Keratinocyte (primary cell): ENCODE measurements at regions not wholly inside any gene's neighbourhood (a gene's known extent, or its start where the extent isn't known, plus 50 kb on each side); places are given as distances from the start of the nearest gene placed in this dataset.

Experiments
- DNase-seq: peaks from one replicate; pipeline ENCODE4 v3.0.0-alpha.2; 2011; ENCODE audit warnings: low read depth, missing footprints, low spot score
- FAIRE-seq: peaks from 2 replicates; lab custom pipeline; 2011; peaks lifted over from hg19 to GRCh38; lab: Jason Lieb, UNC
- H2AFZ ChIP-seq: 2 replicates; pipeline ENCODE4 v1.6.0; 2012; ENCODE audit warnings: low read length, control low read depth, inconsistent platforms; ENCODE audit not compliant: control insufficient read depth
- H3K27ac ChIP-seq: 2 replicates; pipeline ENCODE4 v1.5.1; 2011; ENCODE audit warnings: low read length; ENCODE audit not compliant: control insufficient read depth, insufficient read depth
- H3K27me3 ChIP-seq: 3 replicates; pipeline ENCODE4 v1.6.0; 2011; ENCODE audit warnings: low read length; ENCODE audit not compliant: control insufficient read depth, insufficient read depth; ENCODE audit errors: extremely low read depth
- H3K36me3 ChIP-seq, 2 experiments: 2 replicates in 1 of 2; 3 replicates in 1 of 2; pipeline ENCODE4 v1.5.1; 2011; ENCODE audit warnings: low read length in 2 of 2, mild to moderate bottlenecking in 1 of 2; ENCODE audit not compliant: control insufficient read depth in 2 of 2, insufficient read depth in 2 of 2; ENCODE audit errors: extremely low read depth in 1 of 2
- H3K4me1 ChIP-seq: 3 replicates; pipeline ENCODE4 v1.5.1; 2011; ENCODE audit warnings: low read length; ENCODE audit not compliant: control insufficient read depth, insufficient read depth; ENCODE audit errors: extremely low read depth
- H3K4me2 ChIP-seq: 3 replicates; pipeline ENCODE4 v1.6.0; 2011; ENCODE audit warnings: low read depth, low read length; ENCODE audit not compliant: control insufficient read depth, insufficient read depth; ENCODE audit errors: extremely low read depth
- H3K4me3 ChIP-seq, 3 experiments: fragments of 200-600 bp in 1 of 3; sonication (generic) in 1 of 3; 2 replicates in 2 of 3; 3 replicates in 1 of 3; pipeline ENCODE4 v1.5.1; 2011 to 2016; ENCODE audit warnings: low read length in 3 of 3, mild to moderate bottlenecking in 3 of 3, control low read depth in 2 of 3, inconsistent platforms in 1 of 3, low read depth in 1 of 3, mixed read lengths in 1 of 3, mixed run types in 1 of 3, moderate library complexity in 1 of 3; ENCODE audit not compliant: control insufficient read depth in 2 of 3, insufficient read depth in 2 of 3; ENCODE audit errors: extremely low read depth in 1 of 3
- H3K79me2 ChIP-seq: 2 replicates; pipeline ENCODE4 v1.6.0; 2012; ENCODE audit warnings: low read length; ENCODE audit not compliant: control insufficient read depth, insufficient read depth
- H3K9ac ChIP-seq: 3 replicates; pipeline ENCODE4 v1.6.0; 2011; ENCODE audit warnings: low read length; ENCODE audit not compliant: control insufficient read depth, insufficient read depth; ENCODE audit errors: extremely low read depth
- H3K9me1 ChIP-seq: 3 replicates; pipeline ENCODE4 v1.6.0; 2011; ENCODE audit warnings: low read length; ENCODE audit not compliant: control insufficient read depth, insufficient read depth; ENCODE audit errors: extremely low read depth
- H3K9me3 ChIP-seq: 2 replicates; pipeline ENCODE4 v1.5.1; 2012; ENCODE audit warnings: low read depth, low read length; ENCODE audit not compliant: control insufficient read depth
- H4K20me1 ChIP-seq: 3 replicates; pipeline ENCODE4 v1.6.0; 2011; ENCODE audit warnings: low read length; ENCODE audit not compliant: control insufficient read depth, insufficient read depth; ENCODE audit errors: extremely low read depth
- CTCF ChIP-seq, 3 experiments: IDR thresholded peaks in 1 of 3; conservative IDR thresholded peaks in 1 of 3; optimal IDR thresholded peaks in 1 of 3; 2 replicates in 2 of 3; 3 replicates in 1 of 3; pipeline versions ENCODE3 to v1.5.1; 2011; ENCODE audit warnings: low read length in 3 of 3, mild to moderate bottlenecking in 3 of 3, moderate library complexity in 2 of 3, control low read depth in 1 of 3, inconsistent platforms in 1 of 3; ENCODE audit not compliant: insufficient read depth in 2 of 3; ENCODE audit errors: extremely low read depth in 1 of 3
- EZH2 ChIP-seq: IDR thresholded peaks from one replicate; pipeline ENCODE4 v1.6.1; 2012; ENCODE audit warnings: inconsistent platforms, mild to moderate bottlenecking, low read length, moderate library complexity
- dilution Hi-C: fragments of 300-500 bp; cut with MboI; formaldehyde crosslinking; loops from one replicate; pipeline ENCODE4 v1.7.0; 2020; ENCODE audit warnings: low sequenced_read_pairs; ENCODE audit not compliant: extremely low pct_ligation_motif_present

DNA sequence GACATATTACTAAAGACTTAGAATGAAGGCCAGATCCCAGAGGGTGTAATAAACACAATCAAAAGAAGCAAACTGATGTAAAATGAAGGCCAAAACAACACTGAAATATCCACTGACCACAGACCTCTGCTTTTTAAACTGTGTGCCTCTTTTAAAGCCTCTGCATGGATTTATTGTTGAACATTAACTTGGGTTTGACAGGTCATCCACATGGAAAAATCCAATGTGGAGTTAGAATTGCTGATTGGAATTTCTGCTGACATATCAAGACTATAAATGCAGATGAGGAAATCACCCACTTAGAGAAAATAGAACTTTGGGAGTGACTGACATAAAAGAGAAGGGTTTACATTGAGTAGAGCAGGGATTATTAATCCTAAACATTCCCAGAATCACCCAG, 853.9 kb upstream of the RAG2 start:
- DNase-seq (no peak), FAIRE-seq (no peak)
- no peaks in the 10 kb centered on the region for H3K36me3 ChIP-seq
- H3K27me3 ChIP-seq = no peaks in the 10 kb centered on the region
- H3K9me1 ChIP-seq = no peaks in the 10 kb centered on the region
- no peaks in the 10 kb centered on the region for H3K4me1 ChIP-seq
- TF ChIP-seq CTCF (optimal IDR thresholded peaks at IDR 0.05 in 1 of 3, IDR thresholded peaks at IDR 0.05 in 1 of 3, conservative IDR thresholded peaks at IDR 0.05 in 1 of 3; ENCODE audit: extremely low read depth in 1 of 3, insufficient read depth in 2 of 3, low read length in 3 of 3) = no peak
- no peak for TF ChIP-seq EZH2
- H3K4me3 ChIP-seq = no peak overlapping the region
- H3K9me3 ChIP-seq = no peaks in the 10 kb centered on the region
- H4K20me1 ChIP-seq = no peaks in the 10 kb centered on the region
- H2AFZ ChIP-seq = no peak overlapping the region
- H3K79me2 ChIP-seq = no peaks in the 10 kb centered on the region
- no peak overlapping the region for H3K9ac ChIP-seq
- no peak overlapping the region for H3K27ac ChIP-seq
- no peak overlapping the region for H3K4me2 ChIP-seq
- dilution Hi-C loops = no loop called here

GRCh38 chr11:37450613-37451012, 852.6 kb upstream of the RAG2 start:
- H4K20me1 ChIP-seq = no peaks in the 10 kb centered on the region
- no peaks in the 10 kb centered on the region for H3K9me3 ChIP-seq
- no peaks in the 10 kb centered on the region for H3K27me3 ChIP-seq
- H3K36me3 ChIP-seq = no peaks in the 10 kb centered on the region
- no peaks in the 10 kb centered on the region for H3K4me1 ChIP-seq
- H3K27ac ChIP-seq = no peak overlapping the region
- no peak overlapping the region for H3K4me3 ChIP-seq
- H2AFZ ChIP-seq = no peak overlapping the region
- dilution Hi-C loops = no loop called here
- no peaks in the 10 kb centered on the region for H3K79me2 ChIP-seq
- TF ChIP-seq CTCF (optimal IDR thresholded peaks at IDR 0.05 in 1 of 3, IDR thresholded peaks at IDR 0.05 in 1 of 3, conservative IDR thresholded peaks at IDR 0.05 in 1 of 3; ENCODE audit: extremely low read depth in 1 of 3, insufficient read depth in 2 of 3, low read length in 3 of 3) (no peak), EZH2 (no peak)
- no peaks in the 10 kb centered on the region for H3K9me1 ChIP-seq
- DNase-seq (no peak), FAIRE-seq (no peak)
- no peak overlapping the region for H3K9ac ChIP-seq
- no peak overlapping the region for H3K4me2 ChIP-seq
